H1 (cell line): ENCODE measurements at regions not wholly inside any gene's neighbourhood (a gene's known extent, or its start where the extent isn't known, plus 50 kb on each side); places are given as distances from the start of the nearest gene placed in this dataset.

Experiments used
- CTCF ChIA-PET: fragments of 300-600 bp; sonication (Branson Sonifier 250); formaldehyde crosslinking; loops from one replicate; lab custom pipeline; 2021; ENCODE audit not compliant: partially characterized antibody; lab: Charles Lee
- POLR2A ChIA-PET: fragments of 300-600 bp; sonication (Branson Sonifier 250); formaldehyde crosslinking; loops from one replicate; lab custom pipeline; 2021; ENCODE audit warnings: inconsistent platforms; ENCODE audit not compliant: partially characterized antibody; lab: Charles Lee
- DNase-seq, 2 experiments: peaks; one replicate each; pipeline versions ENCODE4 v3.0.0 to v3.0.0-alpha.2; 2010 to 2022; ENCODE audit warnings: low spot score in 2 of 2, low read depth in 1 of 2, mixed read lengths in 1 of 2
- FAIRE-seq: peaks from 2 replicates; lab custom pipeline; 2011; peaks lifted over from hg19 to GRCh38; lab: Jason Lieb, UNC
- H2AFZ ChIP-seq: 2 replicates; pipeline ENCODE4 v1.8.1; 2012; ENCODE audit warnings: low read length, inconsistent platforms
- H2AK5ac ChIP-seq: 2 replicates; pipeline ENCODE4 v1.6.1; 2013; ENCODE audit warnings: low read depth, low read length
- H2BK120ac ChIP-seq: replicated peaks from 2 replicates; pipeline ENCODE3; 2013; ENCODE audit warnings: low read depth, low read length, inconsistent platforms
- H2BK12ac ChIP-seq: 2 replicates; pipeline ENCODE4 v1.6.1; 2013; ENCODE audit warnings: low read depth, low read length
- H2BK15ac ChIP-seq: 2 replicates; pipeline ENCODE4 v1.6.1; 2013; ENCODE audit warnings: low read length
- H2BK20ac ChIP-seq: 2 replicates; pipeline ENCODE4 v1.6.1; 2013; ENCODE audit warnings: low read length
- H2BK5ac ChIP-seq: 2 replicates; pipeline ENCODE4 v1.6.1; 2013; ENCODE audit warnings: low read depth, low read length
- H3K14ac ChIP-seq: 2 replicates; pipeline ENCODE4 v1.6.1; 2013; ENCODE audit warnings: inconsistent platforms; ENCODE audit not compliant: insufficient read length
- H3K18ac ChIP-seq: 2 replicates; pipeline ENCODE4 v1.6.1; 2013; ENCODE audit warnings: low read length; ENCODE audit errors: extremely low read depth
- H3K23ac ChIP-seq: 2 replicates; pipeline ENCODE4 v1.6.1; 2013; ENCODE audit warnings: inconsistent platforms; ENCODE audit not compliant: insufficient read length
- H3K23me2 ChIP-seq: 2 replicates; pipeline ENCODE4 v1.6.1; 2013; ENCODE audit warnings: low read depth, low read length
- H3K27ac ChIP-seq: 2 replicates; pipeline ENCODE4 v1.6.1; 2011; ENCODE audit warnings: low read depth, low read length, inconsistent platforms
- H3K27me3 ChIP-seq, 4 experiments: replicated peaks in 1 of 4; 1 replicate in 1 of 4; 2 replicates in 3 of 4; pipeline versions ENCODE4 v1.6.1 to v1.8.1; 2011 to 2013; ENCODE audit warnings: low read length in 3 of 4, mild to moderate bottlenecking in 3 of 4, inconsistent platforms in 2 of 4, mixed read lengths in 2 of 4, moderate library complexity in 1 of 4; ENCODE audit not compliant: control insufficient read depth in 3 of 4, insufficient read depth in 3 of 4; ENCODE audit errors: extremely low read depth in 1 of 4
- H3K36me3 ChIP-seq, 4 experiments: 2 replicates each; pipeline versions ENCODE4 v1.6.1 to v1.8.1; 2011 to 2013; ENCODE audit warnings: mild to moderate bottlenecking in 4 of 4, low read length in 3 of 4, moderate library complexity in 2 of 4, control low read depth in 1 of 4, inconsistent platforms in 1 of 4; ENCODE audit not compliant: insufficient read depth in 4 of 4, control insufficient read depth in 2 of 4
- H3K4ac ChIP-seq: replicated peaks from 2 replicates; pipeline ENCODE3; 2013; ENCODE audit warnings: low read length, low read depth, mixed read lengths, inconsistent platforms; ENCODE audit not compliant: insufficient read length
- H3K4me1 ChIP-seq, 4 experiments: replicated peaks in 1 of 4; 1 replicate in 1 of 4; 2 replicates in 3 of 4; pipeline versions ENCODE4 v1.6.1 to v1.8.1; 2011 to 2013; ENCODE audit warnings: low read length in 3 of 4, inconsistent platforms in 2 of 4, mixed read lengths in 1 of 4; ENCODE audit not compliant: insufficient read depth in 4 of 4, control insufficient read depth in 3 of 4
- H3K4me2 ChIP-seq, 2 experiments: 2 replicates each; pipeline versions ENCODE4 v1.6.1 to v1.8.1; 2011 to 2013; ENCODE audit warnings: low read depth in 2 of 2, low read length in 2 of 2, control low read depth in 1 of 2, inconsistent platforms in 1 of 2, mild to moderate bottlenecking in 1 of 2; ENCODE audit not compliant: insufficient read depth in 1 of 2
- H3K4me3 ChIP-seq, 4 experiments: fragments of 200-600, 300-600 bp in 1 of 4; sonication (generic), shearing (Covaris generic), sonication (Bioruptor Twin) in 1 of 4; 2 replicates each; pipeline versions ENCODE4 v1.5.1 to v1.8.1; 2011 to 2016; ENCODE audit warnings: low read length in 4 of 4, low read depth in 3 of 4, control low read depth in 2 of 4, inconsistent platforms in 2 of 4, mild to moderate bottlenecking in 2 of 4, mixed read lengths in 1 of 4, moderate library complexity in 1 of 4; ENCODE audit not compliant: insufficient read depth in 2 of 4; ENCODE audit errors: extremely low read depth in 1 of 4
- H3K56ac ChIP-seq: replicated peaks from 2 replicates; pipeline ENCODE3; 2013; ENCODE audit warnings: low read depth, mild to moderate bottlenecking, mixed read lengths, low read length, inconsistent platforms; ENCODE audit not compliant: insufficient read length
- H3K79me1 ChIP-seq: 2 replicates; pipeline ENCODE4 v1.6.1; 2013; ENCODE audit warnings: low read depth, low read length, control low read depth
- H3K79me2 ChIP-seq, 2 experiments: 2 replicates each; pipeline versions ENCODE4 v1.6.1 to v1.8.1; 2012 to 2013; ENCODE audit warnings: low read length in 2 of 2, mild to moderate bottlenecking in 2 of 2, inconsistent platforms in 1 of 2; ENCODE audit not compliant: insufficient read depth in 2 of 2, control insufficient read depth in 1 of 2
- H3K9ac ChIP-seq, 4 experiments: replicated peaks in 1 of 4; 1 replicate in 1 of 4; 2 replicates in 3 of 4; pipeline versions ENCODE4 v1.6.1 to v1.8.1; 2011 to 2013; ENCODE audit warnings: low read depth in 3 of 4, low read length in 3 of 4, control low read depth in 2 of 4, mild to moderate bottlenecking in 2 of 4, moderate library complexity in 2 of 4, inconsistent platforms in 1 of 4; ENCODE audit errors: extremely low read depth in 1 of 4
- H3K9me3 ChIP-seq, 2 experiments: 2 replicates each; pipeline versions ENCODE4 v1.6.1 to v1.8.1; 2012 to 2013; ENCODE audit warnings: mild to moderate bottlenecking in 2 of 2, moderate library complexity in 2 of 2, control low read depth in 1 of 2, inconsistent platforms in 1 of 2, low read depth in 1 of 2, low read length in 1 of 2, mixed read lengths in 1 of 2; ENCODE audit not compliant: insufficient read depth in 2 of 2
- H4K20me1 ChIP-seq, 2 experiments: replicated peaks in 1 of 2; 2 replicates each; pipeline versions ENCODE3 to v1.8.1; 2011 to 2013; ENCODE audit warnings: inconsistent platforms in 2 of 2, low read length in 2 of 2, mild to moderate bottlenecking in 1 of 2; ENCODE audit not compliant: insufficient read depth in 2 of 2, control insufficient read depth in 1 of 2
- H4K5ac ChIP-seq: 2 replicates; pipeline ENCODE4 v1.6.1; 2013; ENCODE audit warnings: low read length, low read depth, mixed read lengths, inconsistent platforms; ENCODE audit not compliant: insufficient read length
- H4K8ac ChIP-seq: 2 replicates; pipeline ENCODE4 v1.8.0; 2013; ENCODE audit warnings: mild to moderate bottlenecking, moderate library complexity, low read length, inconsistent platforms; ENCODE audit not compliant: insufficient read depth; ENCODE audit errors: extremely low read depth
- H4K91ac ChIP-seq: replicated peaks from 2 replicates; pipeline ENCODE3; 2013; ENCODE audit warnings: low read length, mixed read lengths, inconsistent platforms; ENCODE audit not compliant: insufficient read length
- CBX5 ChIP-seq: fragments of 300-800, 300-1000 bp; sonication (generic); IDR thresholded peaks from 2 replicates; pipeline ENCODE4 v1.7.1; 2016; ENCODE audit warnings: antibody characterized with exemption, low read length, low read depth
- CHD2 ChIP-seq: IDR thresholded peaks from 2 replicates; pipeline ENCODE4 v1.6.1; 2012; ENCODE audit warnings: low read length, improper control_type of control experiment
- E2F6 ChIP-seq: IDR thresholded peaks from 2 replicates; pipeline ENCODE4 v1.6.1; 2012; ENCODE audit warnings: inconsistent platforms
- HDAC6 ChIP-seq: IDR thresholded peaks from one replicate; pipeline ENCODE4 v1.7.1; 2012; ENCODE audit warnings: low read depth, mild to moderate bottlenecking, inconsistent platforms, low read length, moderate library complexity
- NANOG ChIP-seq: IDR thresholded peaks from 2 replicates; pipeline ENCODE4 v1.6.1; 2011; ENCODE audit warnings: low read length, low read depth, mild to moderate bottlenecking, inconsistent platforms; ENCODE audit not compliant: insufficient read depth, poor library complexity, severe bottlenecking
- PHF8 ChIP-seq: fragments of 200-600 bp; sonication (generic); conservative IDR thresholded peaks from 2 replicates; pipeline ENCODE4 v1.7.1; 2012; ENCODE audit warnings: low read depth, mild to moderate bottlenecking, inconsistent platforms, low read length, moderate library complexity
- SIX5 ChIP-seq: IDR thresholded peaks from 2 replicates; pipeline ENCODE4 v1.6.1; 2011; ENCODE audit warnings: mild to moderate bottlenecking, low read depth, low read length
- SP1 ChIP-seq: IDR thresholded peaks from 2 replicates; pipeline ENCODE4 v1.6.1; 2011; ENCODE audit warnings: low read depth, low read length
- ZNF274 ChIP-seq: IDR thresholded peaks from 2 replicates; pipeline ENCODE4 v1.7.0; 2012; ENCODE audit warnings: low read length, borderline replicate concordance; ENCODE audit errors: extremely low read depth
- WGBS, 2 experiments: shearing (Covaris generic) in 1 of 2; methylation state at CpG; one replicate each; pipeline versions ENCODE4 v1.1.6 to v1.1.7; 2013 to 2015; ENCODE audit warnings: low lambda C conversion rate in 2 of 2, mixed read lengths in 2 of 2, inconsistent platforms in 1 of 2, low coverage in 1 of 2, missing lambda C conversion rate in 1 of 2; ENCODE audit not compliant: insufficient replicate concordance in 2 of 2, insufficient coverage in 1 of 2, insufficient read length in 1 of 2; ENCODE audit errors: extremely low coverage in 1 of 2, missing lambda C conversion rate in 1 of 2; 5-methylcytosine and 5-hydroxymethylcytosine counted together
- TF ChIP-seq, protein P1 (sequence below): IDR thresholded peaks from 2 replicates; pipeline ENCODE4 v1.6.1; 2012; ENCODE audit warnings: inconsistent platforms

GRCh38 chr10:63919575-63920279, 398.5 kb downstream of the REEP3 start:
- H3K4ac ChIP-seq, result no peak overlapping the region
- H2BK20ac ChIP-seq, result no peak overlapping the region
- H4K5ac ChIP-seq, result no peak overlapping the region
- ChIA-PET CTCF (interaction anchor here (0.7 to 1.3 kb wide), 6 partner anchors 22 to 58 kb away, joined by 3 to 4 read pairs (median 3); no protein-coding TSS in a partner anchor), POLR2A (no interaction called here)
- no peak overlapping the region for H3K14ac ChIP-seq
- H3K56ac ChIP-seq, result no peak overlapping the region
- DNase-seq (no peak), FAIRE-seq (no peak)
- H4K91ac ChIP-seq, result no peak overlapping the region
- H4K8ac ChIP-seq, result no peak overlapping the region
- H3K36me3 ChIP-seq, result no peaks in the 10 kb centered on the region
- no peak overlapping the region for H2AK5ac ChIP-seq
- no peaks in the 10 kb centered on the region for H3K79me2 ChIP-seq
- no peak for TF ChIP-seq ZNF274
- TF ChIP-seq NANOG, result no peak
- TF ChIP-seq SP1, result no peak
- TF ChIP-seq HDAC6, result no peak
- no peak for TF ChIP-seq PHF8
- TF ChIP-seq CHD2, result no peak
- TF ChIP-seq CBX5, result no peak
- TF ChIP-seq SIX5, result no peak
- no peak for TF ChIP-seq E2F6
- TF ChIP-seq, protein P1, sequence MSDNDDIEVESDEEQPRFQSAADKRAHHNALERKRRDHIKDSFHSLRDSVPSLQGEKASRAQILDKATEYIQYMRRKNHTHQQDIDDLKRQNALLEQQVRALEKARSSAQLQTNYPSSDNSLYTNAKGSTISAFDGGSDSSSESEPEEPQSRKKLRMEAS, result no peak
- no peak overlapping the region for H3K4me3 ChIP-seq
- H3K4me1 ChIP-seq, result peaks cover 0 to 9% (median under 1%) of the 10 kb centered on the region in 4 experiments; a peak in 4 of 7 replicates
- H3K18ac ChIP-seq, result no peak overlapping the region
- no peak overlapping the region for H2AFZ ChIP-seq
- no peak overlapping the region for H2BK15ac ChIP-seq
- 84% methylated on average over 6 of the region's 6 CpGs; no CpG with 5 or more reads in 1 of the 2 experiments for WGBS, 2 experiments
- no peak overlapping the region for H2BK120ac ChIP-seq
- H4K20me1 ChIP-seq, result no peaks in the 10 kb centered on the region
- H2BK5ac ChIP-seq, result no peak overlapping the region
- no peak overlapping the region for H3K27ac ChIP-seq
- H3K9me3 ChIP-seq, result no peaks in the 10 kb centered on the region
- H3K9ac ChIP-seq, result no peak overlapping the region
- H3K23ac ChIP-seq, result no peak overlapping the region
- H2BK12ac ChIP-seq, result no peak overlapping the region
- no peaks in the 10 kb centered on the region for H3K23me2 ChIP-seq
- H3K79me1 ChIP-seq, result no peaks in the 10 kb centered on the region
- H3K27me3 ChIP-seq, result no peaks in the 10 kb centered on the region
- no peak overlapping the region for H3K4me2 ChIP-seq
